RKO (cell line): ENCODE measurements at regions not wholly inside any gene's neighbourhood (a gene's known extent, or its start where the extent isn't known, plus 50 kb on each side); places are given as distances from the start of the nearest gene placed in this dataset.
"Not testable (repeated sequence)": the region's sequence is repeated elsewhere in the genome, so short reads cannot be mapped to it uniquely, and the experiment has no call there.

Experiments
- DNase-seq: peaks from one replicate; pipeline ENCODE4 v3.0.0-alpha.2; 2016; ENCODE audit warnings: low spot score

DNA sequence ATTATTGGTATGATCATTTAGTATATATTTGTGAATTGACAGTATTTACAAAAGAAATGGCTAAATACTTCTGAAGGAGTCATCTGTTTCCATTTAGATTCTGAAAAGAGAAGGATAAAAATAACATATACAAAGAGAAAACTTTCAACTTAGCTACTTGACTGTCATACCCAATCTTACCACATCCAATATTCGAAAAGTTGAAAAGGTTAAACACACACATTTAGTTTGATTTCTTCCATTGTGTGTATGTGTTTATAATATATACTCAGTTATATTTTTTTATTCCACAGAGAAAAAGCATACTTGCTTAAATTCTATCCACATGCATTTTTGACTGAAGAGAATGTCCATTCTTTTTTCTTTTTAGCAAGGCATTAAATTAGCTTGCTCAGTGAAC is 470.7 kb downstream of the TFEC start:
- no peak for DNase-seq

DNA sequence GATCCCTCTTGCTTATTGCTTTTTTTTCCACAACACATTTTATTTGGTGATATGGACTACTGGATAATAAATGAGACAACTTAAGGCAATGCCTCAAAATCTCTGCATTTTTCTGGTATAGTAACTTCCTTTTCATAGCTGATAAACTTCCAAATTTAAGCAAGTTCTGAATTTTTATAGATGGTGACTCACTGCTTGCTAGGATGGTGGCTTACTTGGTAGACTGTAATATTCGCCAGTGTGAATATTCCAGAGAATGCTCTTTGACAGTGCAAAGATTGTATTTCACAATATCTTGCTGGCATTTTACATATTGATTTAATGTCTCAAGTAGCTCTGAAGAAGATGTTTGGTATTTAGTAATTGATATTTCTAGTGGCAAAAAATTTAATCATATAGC is 472.4 kb downstream of the TFEC start:
- no peak for DNase-seq

DNA sequence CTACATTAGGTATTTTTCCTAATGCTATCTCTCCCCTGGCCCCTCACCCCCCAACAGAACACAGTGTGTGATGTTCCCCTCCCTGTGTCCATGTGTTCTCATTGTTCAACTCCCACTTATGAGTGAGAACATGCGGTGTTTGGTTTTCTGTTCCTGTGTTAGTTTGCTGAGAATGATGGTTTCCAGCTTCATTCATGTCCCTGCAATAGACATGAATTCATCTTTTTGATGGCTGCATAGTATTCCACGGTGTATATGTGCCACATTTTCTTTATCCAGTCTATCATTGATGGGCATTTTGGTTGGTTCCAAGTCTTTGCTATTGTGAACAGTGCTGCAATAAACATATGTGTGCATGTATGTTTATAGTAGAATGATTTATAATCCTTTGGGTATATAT is 473.3 kb downstream of the TFEC start:
- not testable (repeated sequence) for DNase-seq

DNA sequence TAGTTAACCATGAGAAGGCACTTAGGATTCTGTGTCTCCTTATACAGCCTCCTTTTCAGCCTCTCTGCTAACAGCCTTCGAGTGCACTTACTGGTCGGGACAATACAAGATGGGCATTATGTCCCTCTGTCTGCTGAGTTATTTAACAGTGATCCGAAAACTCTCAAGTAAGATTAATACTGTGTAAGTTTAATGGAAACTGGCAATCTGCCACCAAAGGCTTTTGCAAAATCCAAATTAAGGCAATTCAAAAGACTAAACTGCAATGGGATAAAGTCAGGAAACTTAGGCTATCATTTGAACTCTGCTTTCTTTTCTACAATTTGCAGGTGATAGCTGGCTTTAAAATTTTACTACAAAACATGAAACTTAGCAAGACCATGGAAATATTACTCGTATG is 477.8 kb downstream of the TFEC start:
- DNase-seq, result no peak

DNA sequence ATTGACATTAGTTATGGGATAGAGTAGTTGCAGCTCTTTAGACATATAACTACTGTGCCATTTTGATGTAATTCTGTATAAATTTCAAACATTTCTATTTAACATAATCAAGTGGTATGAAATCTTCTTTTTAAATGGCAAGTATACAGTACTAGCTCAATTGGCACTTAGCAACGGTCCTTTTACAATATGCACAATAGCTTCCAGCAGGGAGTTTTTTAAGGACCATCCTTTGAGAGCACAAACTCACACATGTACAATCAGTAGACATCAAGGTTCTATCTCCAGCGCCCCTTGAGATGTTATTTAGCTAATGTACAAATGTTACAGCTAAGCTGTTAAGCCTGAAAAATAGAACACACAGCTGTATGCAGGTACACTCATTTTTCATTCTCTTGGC is 480.7 kb downstream of the TFEC start:
- no peak for DNase-seq

DNA sequence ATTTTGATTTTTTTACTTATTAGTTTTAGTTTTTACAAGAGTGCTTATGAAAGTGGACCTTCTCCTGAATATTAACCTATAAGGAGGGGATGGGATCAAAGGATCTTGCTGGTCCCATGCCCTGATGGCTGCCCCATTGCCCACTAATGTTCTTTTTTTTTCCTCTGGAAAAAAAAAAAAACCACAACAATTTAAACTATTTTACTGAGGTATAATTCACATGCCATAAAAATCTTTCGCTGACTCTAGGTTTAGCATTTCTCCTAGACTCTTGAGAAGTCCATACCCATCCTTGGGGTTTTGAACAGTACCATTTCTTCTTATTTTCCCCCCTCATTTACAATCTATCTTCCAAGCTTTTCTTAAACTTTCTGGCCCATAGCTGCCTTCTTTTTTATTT is 481.8 kb downstream of the TFEC start:
- no peak for DNase-seq

DNA sequence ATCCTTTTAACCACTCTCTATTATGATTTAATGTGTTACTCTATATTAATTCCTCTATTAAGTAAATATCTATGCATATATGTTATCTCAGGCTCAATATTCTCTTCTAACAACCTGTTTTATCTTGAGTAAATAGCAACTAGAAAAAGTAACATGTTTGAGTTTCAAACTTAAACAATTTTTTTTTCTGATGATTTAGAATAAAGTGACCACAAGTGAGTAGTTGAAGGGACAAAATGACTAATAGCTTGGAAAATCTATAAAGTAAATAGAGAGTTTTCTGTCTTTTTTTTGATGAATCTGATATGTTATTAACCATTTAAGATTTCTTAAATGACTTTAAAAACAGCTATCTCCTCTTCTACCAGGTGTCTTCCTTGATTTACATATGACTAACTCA is 483.8 kb downstream of the TFEC start:
- DNase-seq, result no peak

DNA sequence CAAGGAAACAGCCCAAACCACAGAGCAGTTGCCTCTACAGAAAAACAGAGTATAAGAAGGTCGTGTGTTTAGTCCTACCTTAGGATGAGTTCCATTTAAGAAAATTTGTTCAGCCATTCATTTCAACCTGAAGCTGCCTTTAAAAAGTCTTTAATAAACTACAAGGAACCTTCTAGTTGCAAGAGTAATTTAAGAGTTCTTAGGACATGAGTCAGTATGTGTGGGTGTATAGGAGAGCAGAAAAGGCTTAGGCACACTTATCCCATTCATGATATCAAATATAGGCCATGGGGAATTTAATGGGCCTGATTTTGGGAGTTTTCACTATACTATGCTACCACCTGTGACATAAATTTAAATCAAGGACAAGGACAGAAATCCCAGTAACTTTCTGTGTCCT is 496.8 kb downstream of the TFEC start:
- DNase-seq, result peak; percentile 18

DNA sequence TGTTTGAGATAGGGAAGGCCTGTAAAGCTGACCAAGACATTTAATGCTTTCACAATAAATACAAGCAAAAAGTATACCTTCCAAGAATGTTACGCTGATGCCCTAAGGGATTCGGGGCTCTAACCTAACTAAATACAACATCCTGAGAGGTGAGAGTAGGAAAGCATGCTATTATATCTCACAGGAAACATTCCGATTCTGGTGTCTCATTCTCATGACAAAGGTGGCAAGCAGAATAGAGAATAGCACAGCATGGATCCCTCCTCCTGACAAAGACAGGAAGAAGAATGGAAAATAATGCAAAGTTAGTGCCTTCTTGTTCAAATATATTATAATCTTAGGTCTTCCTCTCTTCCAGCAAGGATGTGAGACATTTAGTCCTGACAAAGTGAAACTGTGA is 504.3 kb downstream of the TFEC start:
- DNase-seq, result no peak

DNA sequence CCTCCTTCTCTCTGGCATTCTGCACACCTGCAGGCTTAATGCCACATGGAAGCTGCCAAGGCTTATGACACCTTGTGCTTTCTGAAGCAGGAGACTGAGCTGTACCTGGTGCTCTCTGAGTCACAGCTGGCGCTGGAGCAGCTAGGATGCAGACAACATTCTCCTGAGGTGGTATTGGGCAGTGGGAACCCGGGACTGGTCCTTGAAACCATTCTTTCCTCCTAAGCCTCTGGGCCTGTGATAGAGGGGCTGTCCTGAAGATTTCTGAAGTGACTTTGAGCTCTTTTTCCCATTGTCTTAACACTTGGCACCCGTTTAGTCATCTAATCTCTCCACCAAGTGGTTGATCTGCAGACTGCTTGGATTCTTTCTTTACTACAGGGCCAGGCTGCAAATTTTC is 508.4 kb downstream of the TFEC start:
- no peak for DNase-seq

DNA sequence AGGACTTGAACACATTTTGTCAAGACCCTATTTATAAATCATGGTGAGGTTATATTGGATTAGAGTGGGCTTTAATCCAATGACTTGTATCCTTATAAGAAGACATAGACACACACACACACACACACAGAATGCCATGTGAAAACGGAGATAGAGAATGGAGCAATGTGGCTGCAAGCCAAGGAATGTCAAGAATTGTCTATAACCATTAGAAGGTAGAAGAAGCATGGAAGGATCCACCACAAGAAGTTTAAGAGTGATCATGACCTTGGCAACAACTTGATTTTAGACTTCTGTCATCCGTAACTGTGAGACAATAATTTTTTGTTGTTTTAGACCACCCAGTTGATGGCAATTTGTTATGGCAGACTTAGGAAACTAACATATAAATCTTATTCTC is 514.2 kb downstream of the TFEC start:
- no peak for DNase-seq

DNA sequence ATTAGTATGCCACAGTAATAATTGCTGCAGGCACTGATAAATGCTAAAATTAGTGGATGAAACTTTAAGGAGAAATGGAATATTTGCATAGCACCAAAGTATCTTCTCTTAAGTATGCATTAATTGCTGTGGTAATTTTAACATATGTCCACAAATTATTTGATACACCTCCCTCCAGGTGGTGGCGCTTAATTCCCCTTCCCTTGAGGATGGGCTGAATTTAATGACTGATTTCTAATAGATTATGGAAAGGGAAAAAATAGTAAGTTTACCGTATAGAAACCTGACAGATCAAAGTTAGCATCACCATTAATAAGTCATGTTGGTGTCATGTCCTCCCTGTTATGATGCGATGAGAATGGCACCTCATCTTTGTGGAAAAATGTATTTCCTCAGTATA is 519.2 kb downstream of the TFEC start:
- no peak for DNase-seq

DNA sequence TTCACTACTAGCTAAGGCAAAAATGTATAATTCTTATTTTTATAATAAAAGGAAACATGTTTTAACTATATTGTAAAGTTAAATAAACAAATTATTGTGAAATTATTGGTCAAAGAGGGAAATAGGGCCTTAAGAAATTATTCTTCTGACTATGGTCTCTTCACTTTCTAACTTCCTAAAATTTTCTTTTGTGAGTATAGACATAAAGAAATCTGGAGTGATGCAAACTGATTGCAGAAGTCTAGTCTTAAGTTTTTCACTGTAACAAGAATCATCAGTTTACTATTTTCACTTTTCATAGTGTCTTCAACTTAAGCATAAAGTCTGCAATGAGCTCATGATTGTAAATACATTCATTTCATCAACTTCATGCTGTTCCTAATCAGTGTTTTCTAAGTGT is 525.4 kb downstream of the TFEC start:
- DNase-seq, result no peak

DNA sequence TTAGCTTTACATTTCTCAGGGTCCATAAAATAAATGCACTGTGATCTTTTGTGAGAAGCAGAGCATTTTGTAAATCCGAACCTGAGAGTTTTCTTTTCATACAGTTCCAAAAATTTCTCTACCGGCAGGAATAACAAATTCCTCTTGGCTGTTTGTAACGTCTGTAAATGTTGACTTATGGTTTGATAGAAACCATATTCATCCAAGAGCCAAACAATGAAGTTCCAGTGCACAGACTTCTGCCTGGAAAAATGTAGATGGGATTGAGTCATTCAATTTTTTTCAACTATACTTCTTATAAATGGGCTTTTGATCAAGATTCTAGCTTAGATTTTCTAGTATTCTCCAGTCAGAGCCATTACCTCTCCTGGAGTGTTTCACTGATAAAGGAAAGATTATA is 530.6 kb downstream of the TFEC start:
- no peak for DNase-seq

DNA sequence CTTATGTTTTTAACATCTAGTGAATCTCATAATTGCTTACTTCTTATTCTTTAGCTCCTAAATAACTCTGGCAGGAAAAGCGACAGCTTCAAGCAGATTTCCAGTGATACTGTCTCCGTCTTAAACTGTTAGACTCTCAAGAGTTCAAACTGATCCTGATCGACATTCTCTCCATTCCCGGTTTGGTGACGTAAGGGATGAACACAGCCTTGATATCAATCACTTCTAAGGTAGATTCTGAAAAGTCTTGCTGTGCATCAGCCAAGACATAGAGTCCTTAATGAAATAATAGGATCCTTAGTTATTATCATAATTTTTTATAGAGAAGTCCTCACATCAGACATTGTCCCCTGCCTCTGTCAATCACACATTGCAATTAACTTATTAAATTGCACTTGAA is 534.6 kb downstream of the TFEC start:
- no peak for DNase-seq

DNA sequence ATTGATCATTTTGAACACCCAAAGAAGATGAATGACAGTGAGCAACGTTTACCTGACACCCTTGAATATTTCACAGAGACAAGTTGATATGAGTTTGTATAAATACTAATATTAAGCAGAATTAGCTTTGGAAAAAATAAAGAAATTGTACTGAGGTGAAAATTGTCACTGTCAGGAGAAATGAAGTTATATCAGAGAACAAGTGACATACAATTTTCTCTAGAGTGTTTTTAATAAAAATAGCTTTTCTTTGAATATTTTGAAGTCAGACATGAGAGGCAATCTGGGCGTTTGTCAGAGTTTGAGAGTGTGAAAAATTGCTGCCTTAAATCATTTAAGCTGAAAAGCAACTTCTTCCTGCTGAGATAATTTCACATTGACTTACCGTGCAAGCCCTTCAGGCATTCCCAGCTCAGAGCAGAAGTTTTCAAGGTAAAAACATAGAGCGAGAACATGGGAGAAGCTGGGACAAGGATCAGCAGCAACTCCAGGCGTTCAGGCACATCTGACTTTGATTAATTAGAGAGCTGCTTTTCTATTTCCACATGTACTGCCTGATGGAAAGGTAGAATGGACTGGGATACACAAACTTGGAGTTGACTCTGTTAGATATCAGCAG is 535.9 kb downstream of the TFEC start:
- no peak for DNase-seq

DNA sequence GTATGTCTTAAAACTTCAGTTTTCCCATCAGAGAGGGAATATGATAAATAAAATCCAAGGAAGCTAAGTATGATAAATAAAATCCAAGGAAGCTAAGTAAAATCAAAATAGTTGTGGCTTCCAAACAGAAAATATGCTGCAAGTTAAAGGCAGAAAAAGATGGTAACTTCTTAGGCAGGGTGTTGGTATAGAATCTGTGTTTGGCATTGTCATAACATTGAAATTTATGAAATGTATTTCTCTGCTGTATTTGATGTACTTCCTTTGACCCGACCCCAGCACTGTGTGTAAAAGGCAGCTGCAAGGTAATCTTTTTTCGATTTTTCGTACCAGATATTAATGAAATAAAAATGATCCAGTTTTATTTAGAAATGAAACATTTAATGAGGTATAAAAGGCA is 537.2 kb downstream of the TFEC start:
- DNase-seq, result no peak

DNA sequence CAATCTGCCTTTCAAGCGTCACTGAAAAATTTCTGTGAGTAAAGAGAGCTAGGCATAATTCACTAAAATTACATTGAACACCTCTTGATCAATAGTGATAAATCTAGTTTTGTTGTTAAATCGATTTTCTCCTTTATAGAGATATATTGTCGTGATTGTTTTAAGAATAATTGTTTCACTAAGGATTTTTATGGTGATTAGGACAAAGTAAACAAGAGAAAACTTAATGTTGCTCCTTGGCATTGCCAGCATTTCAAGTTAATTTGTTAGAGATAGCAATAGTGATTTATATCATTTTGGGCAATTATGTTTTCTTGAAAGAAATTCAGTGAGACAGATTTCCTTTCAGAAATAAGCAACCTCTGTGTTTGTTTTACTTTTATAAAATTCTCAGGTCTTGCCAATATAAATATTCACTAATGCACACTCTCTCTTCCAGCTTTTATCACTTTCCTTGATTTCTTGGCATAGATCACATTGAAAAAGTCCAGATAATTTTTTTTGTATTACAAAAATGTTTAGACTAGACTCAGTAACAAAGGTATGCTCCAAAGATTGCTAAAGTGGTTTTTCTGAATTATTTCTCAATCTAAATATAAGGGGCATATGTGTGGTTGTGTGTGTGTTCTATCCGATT is 538.7 kb downstream of the TFEC start:
- DNase-seq, result no peak

DNA sequence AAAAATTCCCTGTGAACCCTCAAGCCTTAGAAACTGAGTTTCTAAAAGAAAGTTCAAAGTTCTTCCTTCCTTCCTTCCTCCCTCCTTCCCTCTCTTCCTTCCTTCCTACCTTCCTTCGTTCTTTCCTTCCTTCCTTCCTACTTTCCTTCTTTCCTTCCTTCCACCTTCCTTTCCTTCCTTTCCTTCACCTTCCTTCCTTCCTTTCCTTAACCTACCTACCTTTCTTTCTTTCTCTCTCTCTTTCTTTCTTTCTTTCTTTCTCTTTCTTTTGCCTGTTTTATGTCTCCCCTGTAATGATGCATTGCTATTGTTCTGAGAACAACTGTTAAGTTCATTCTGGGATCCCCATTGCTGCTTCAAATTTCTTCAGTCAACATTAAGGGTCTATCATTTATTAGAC is 551.1 kb downstream of the TFEC start:
- DNase-seq, result no peak

DNA sequence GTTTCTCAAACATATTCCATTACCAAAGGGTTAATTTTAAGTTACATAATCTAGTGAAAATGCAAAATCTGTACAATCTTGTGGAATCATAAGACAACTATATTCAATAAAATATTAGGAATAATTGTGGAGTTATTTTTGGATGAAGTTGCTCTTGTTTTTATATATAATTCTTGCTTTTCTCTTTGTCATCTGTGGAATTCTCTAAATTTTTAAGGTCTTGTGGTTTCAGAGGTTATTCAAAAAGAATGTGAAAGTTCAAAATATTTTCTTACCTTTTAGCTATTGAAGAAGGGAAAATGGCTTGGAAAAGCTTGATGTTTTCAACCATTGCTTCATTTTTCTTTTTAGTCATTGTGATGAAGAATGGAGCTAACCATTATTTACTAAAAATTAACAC is 552.1 kb downstream of the TFEC start:
- DNase-seq, result no peak

DNA sequence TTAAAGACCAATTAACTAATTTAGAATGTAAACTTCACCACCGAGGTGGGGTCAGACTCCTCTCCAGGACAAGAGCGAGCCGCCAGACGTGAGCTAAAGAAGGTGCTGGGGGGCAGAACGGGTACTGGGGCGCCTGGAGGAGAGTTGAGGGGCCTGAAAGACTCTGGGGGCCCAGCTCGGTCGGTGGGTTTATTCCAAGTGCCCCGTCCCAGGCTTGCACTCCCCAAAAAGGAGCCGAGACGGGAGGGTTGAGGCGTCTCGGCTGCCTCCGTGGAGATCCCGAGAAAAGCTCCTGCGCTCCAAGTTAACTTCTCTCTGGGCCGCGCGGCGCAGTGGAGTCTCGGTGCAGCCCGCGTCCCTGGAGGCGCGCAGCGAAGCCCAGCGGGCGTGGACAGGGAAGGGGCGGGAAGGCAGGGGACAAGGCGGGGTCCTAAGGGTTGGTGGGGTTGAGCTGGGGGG is 553.3 kb downstream of the TFEC start:
- no peak for DNase-seq

DNA sequence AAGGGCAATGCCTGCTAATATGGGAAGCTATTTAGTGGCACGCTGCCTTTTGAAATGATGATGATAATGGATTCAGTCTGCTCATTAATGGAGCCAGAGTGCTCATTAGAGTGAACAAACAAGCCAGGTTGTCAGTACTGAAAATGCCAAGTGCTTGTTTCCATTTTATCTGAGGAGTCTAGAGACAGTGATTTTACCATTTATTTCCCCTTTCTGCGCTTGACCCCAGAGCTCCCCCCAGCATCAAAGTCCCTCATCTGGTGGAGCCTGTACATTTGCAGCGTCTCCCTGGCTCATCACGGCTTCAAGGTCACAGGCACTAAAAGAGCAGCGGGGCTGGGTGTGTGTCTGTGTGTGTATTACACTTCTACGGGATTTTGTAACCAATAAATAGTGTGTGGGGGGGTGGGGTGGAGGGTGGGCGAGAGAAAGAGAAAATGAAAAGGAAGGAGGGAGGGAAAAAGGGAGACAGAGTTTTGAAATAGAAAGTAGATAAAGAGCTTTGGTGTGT is 553.8 kb downstream of the TFEC start:
- DNase-seq, result no peak

DNA sequence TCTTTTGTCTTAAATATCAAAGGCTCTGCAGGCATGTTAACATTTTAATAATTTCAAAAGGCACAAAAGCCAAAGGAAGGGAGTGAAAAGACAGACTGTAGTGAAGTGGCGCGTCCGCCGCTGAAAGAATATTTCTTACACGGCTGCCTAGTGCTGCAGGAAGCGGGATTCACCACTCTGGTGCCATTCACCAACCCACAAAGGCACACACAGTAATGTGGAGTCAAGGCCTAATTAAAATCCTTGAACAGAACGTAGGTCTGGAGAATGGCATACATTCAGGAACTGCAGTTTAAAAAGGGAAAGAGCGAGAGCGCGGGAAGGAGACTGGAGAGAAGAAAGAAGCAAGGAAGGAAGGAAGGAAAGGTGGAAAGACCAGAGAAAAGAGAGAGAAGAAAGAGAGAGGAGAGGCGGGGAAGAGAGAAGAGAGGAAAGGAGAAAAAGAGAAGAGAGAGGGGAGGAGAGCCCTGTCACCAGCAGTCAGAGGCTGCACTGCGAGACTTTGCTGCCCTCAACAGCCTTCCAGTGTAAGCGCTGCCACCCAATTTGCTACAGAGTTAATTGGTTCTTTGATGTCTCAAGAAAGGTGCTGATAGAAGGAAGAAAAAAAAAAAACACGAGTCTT is 554.0 kb downstream of the MDFIC start:
- no peak for DNase-seq

DNA sequence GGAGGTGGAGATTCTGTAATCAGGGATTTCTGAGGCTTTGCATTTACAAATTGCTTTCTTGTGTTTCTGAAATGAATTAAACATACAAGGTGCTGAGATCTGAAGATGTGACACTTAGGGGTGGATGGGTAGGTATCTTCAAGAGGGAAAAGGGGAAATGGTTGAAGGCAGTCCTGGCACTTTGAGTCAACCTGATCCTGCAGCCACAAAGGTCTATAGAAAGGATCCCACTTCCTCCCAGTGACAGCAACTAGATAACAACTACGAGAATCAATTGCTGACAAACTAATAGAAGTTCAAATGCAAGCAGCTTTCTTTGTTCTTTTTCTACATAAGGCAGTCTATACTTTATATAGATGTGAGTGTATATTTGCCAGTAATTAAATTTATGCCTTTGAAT is 553.3 kb downstream of the MDFIC start:
- no peak for DNase-seq
